NCI-H1417 (cell line): ENCODE measurements at regions not wholly inside any gene's neighbourhood (a gene's known extent, or its start where the extent isn't known, plus 50 kb on each side); places are given as distances from the start of the nearest gene placed in this dataset.
"Not testable (repeated sequence)": the region's sequence is repeated elsewhere in the genome, so short reads cannot be mapped to it uniquely, and the experiment has no call there.

Source experiments
- DNase-seq, 3 experiments: peaks; one replicate each; lab custom pipeline; 2025; lab: John Stamatoyannopoulos, UW

- no peak for DNase-seq
Observed at GRCh38 chr4:153099391-153100140, 104.7 kb upstream of the TRIM2 start.

- DNase-seq = not testable (repeated sequence)
Observed at GRCh38 chr4:153106736-153107135, 97.5 kb upstream of the TRIM2 start.

- DNase-seq = no peak
Observed at GRCh38 chr4:153107246-153107645, 97.0 kb upstream of the TRIM2 start.

- no peak for DNase-seq
Observed at GRCh38 chr4:153109296-153109849, 94.9 kb upstream of the TRIM2 start.

- no peak for DNase-seq
Observed at GRCh38 chr4:153110739-153111138, 93.5 kb upstream of the TRIM2 start.

- DNase-seq = peak in 2 of 3 experiments; percentile 7 to 67
Observed at GRCh38 chr4:153111426-153112040, 92.7 kb upstream of the TRIM2 start.

GRCh38 chr4:153112041-153112441 lies 92.2 kb upstream of the TRIM2 start:
- no peak for DNase-seq

GRCh38 chr4:153113061-153113837 lies 91.0 kb upstream of the TRIM2 start:
- DNase-seq = no peak

- no peak for DNase-seq
Observed at GRCh38 chr4:153113838-153114105, 90.5 kb upstream of the TRIM2 start.

GRCh38 chr4:153114771-153115321 lies 89.4 kb upstream of the TRIM2 start:
- no peak for DNase-seq

- DNase-seq = peak in 1 of 3 experiments; percentile 10
Observed at GRCh38 chr4:153115322-153116290, 88.6 kb upstream of the TRIM2 start.

- no peak for DNase-seq
Observed at GRCh38 chr4:153116291-153116680, 88.0 kb upstream of the TRIM2 start.

GRCh38 chr4:153116801-153117200 lies 87.4 kb upstream of the TRIM2 start:
- no peak for DNase-seq

- DNase-seq = peak in 1 of 3 experiments; percentile 2
Observed at GRCh38 chr4:153117554-153117953, 86.7 kb upstream of the TRIM2 start.

GRCh38 chr4:153119626-153120025 lies 84.6 kb upstream of the TRIM2 start:
- no peak for DNase-seq

GRCh38 chr4:153120235-153120634 lies 84.0 kb upstream of the TRIM2 start:
- DNase-seq = no peak

- DNase-seq = no peak
Observed at GRCh38 chr4:153122855-153123254, 81.4 kb upstream of the TRIM2 start.

- no peak for DNase-seq
Observed at GRCh38 chr4:153126137-153126536, 78.1 kb upstream of the TRIM2 start.

- DNase-seq = peak; percentile 79 to 96 (median 86)
Observed at GRCh38 chr4:153127760-153128494, 76.3 kb upstream of the TRIM2 start.

- DNase-seq = no peak
Observed at GRCh38 chr4:153131596-153131995, 72.6 kb upstream of the TRIM2 start.

- DNase-seq = no peak
Observed at GRCh38 chr4:153137159-153137558, 67.1 kb upstream of the TRIM2 start.
